ENCODE measurements at regions not wholly inside any gene's neighbourhood (a gene's known extent, or its start where the extent isn't known, plus 50 kb on each side); places are given as distances from the start of the nearest gene placed in this dataset.
"Not testable (repeated sequence)": the region's sequence is repeated elsewhere in the genome, so short reads cannot be mapped to it uniquely, and the experiment has no call there.

- no peak for DNase-seq
Observed at GRCh38 chr10:108036265-108036664, 871.8 kb upstream of the SORCS1 start.

- no peak for DNase-seq
Observed at GRCh38 chr10:108034829-108035228, 870.3 kb upstream of the SORCS1 start.

GRCh38 chr10:108033518-108033917 lies 869.0 kb upstream of the SORCS1 start:
- not testable (repeated sequence) for DNase-seq

GRCh38 chr10:108031505-108031904 lies 867.0 kb upstream of the SORCS1 start:
- no peak for DNase-seq

- no peak for DNase-seq
Observed at GRCh38 chr10:108014902-108015177, 850.3 kb upstream of the SORCS1 start.

DNA sequence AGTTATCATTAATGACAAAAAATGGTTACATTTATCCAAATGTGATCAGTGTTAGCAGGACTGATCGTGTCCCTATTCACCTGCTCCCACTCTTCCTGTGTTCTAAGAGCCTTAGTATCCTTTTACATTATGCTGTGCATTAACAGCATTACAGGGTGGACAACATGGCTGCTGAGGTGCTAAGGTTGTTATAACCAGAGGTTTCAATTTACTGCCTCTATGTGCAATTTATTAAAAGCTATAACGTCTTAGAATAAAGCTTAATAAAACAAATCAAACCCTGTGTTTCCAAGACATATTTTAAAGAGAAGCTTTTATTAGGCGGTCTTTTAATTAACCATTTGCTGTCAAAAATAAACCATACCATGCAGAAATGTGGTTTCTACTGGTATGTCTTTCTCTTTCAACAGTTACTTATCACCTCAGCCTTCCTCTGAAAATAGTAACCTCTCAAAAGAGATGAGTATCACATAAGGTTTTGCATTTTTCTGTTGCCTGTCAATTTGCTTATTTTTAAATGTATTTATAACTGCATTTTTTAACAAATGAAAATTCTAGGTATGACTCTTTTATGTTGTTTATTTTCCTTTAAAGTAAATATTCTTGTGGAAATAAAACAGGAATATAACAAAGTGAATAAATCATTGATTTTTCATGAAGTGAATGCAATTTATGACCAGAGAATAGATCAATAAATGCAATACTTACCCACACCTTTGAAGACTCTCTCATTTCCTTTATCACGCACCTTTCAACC lies 849.8 kb upstream of the SORCS1 start:
- no peak for DNase-seq

DNA sequence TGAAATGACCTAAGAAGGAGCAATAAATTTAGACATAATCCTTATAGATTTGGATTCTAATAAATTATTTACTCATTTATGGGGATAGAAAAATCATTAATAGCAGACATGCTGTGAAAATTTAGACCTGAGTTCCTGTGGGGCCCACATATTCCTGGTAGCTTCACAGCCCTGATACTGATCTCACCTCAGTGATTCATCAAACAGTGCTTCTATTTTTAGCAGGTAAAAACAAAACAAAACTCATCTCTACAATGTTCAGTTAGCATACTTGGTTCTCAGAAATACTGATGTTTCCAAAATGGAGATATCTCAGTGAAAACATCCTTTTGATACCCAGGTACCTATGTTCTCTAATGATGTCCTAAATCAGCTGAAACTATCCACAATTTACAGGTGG lies 841.1 kb upstream of the SORCS1 start:
- no peak for DNase-seq

DNA sequence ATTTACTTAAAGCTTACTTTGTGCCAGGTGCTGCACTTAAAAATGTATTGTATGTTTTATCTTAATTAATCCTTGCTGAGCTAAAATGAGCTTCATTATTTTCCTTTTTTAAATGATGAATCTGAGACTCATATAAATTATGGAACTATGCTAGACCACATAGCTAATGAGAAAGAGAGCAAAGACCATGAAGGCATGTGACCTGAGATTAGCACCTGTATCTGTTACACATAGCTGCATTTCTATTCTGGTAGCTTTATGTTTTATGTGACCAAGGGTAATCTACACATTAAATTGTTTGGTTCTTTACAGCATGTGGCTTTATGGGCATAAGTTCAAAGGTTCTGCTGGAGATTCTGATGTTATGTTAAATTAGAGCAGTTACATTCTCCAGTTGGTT lies 839.1 kb upstream of the SORCS1 start:
- no peak for DNase-seq

DNA sequence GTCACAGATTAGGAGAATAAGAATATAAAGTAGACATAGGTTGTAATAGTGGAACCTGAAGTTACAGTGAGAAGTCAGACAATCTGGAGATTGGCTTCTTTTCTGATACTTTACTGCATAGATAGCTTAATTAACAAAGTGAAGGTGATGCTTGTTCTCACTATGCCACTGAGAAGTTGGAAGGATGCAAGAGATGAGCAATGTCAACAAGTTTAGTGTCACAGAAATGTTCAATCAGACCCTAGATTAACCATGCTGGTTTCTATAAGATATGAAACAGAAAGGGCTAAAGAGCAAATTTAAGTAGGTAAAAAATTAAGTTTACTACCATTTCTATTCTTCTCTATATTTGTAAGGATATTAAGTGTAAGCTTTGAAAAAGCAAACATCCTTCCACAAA lies 838.6 kb upstream of the SORCS1 start:
- DNase-seq: no peak

DNA sequence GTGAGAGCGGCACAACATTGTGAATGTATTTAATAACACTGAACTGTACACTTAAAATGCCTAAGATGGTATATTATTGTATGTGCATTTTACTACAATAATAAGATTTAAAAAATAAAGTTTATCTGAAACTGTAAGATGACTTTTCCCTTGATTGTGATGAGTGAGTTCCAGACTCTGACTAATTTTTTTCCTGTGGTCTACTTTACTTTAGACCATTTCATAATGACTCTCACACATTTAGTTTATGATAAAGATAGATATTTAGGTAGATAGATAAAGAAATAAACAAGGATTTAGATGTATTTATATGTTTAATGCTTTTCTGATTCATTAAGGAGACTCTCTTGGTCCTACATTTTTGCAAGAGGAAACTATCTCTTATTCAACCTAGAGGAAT lies 835.9 kb upstream of the SORCS1 start:
- no peak for DNase-seq

DNA sequence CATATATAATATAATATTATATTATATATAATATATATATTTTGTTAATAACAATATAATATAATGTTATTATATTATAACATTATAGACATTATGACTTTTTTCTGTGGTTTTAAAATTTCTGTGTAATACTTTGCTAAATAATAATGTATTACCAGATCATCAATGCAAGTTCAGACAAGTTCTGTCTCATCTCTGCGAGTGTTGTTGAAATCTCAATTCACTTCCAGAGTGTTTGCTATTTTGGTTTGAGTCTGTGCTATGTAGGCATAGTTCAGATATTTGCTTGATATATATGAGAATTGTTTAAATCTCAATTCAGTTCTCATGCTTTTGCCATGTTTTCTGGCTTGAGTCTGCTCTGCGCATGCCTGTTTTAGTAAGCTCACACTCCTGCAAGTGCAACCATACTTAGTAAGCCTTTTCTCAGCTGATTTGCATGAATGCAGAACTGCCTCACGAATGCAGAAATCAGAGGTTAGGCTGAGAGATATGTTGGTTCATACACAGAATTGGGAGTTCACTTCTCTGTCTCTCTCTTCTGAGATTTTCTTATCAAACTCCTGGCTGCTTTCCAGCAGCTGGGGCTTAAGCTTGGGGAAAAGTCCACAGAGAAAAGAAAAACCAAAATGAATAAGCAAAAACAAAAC lies 830.2 kb upstream of the SORCS1 start:
- DNase-seq: no peak

DNA sequence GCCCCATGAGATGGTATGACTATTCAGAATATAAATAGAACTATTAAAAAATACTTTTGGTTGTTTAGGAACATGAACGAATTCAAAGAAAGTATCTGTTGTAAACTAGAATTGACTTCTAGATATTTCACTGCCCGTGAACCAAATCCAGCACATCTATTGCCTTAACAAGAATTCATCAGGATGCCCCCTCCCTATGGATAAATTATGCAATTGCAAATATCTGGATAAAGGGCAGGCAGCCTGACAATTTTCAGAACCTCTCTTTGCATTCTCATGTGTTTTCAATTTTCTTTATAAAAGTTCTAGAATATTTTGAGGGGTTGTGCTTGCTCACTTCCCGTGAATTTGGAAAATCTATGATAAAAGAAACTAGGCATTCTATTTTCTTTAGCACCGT lies 822.1 kb upstream of the SORCS1 start:
- no peak for DNase-seq

- no peak for DNase-seq
Observed at GRCh38 chr10:107984581-107984980, 820.1 kb upstream of the SORCS1 start.

DNA sequence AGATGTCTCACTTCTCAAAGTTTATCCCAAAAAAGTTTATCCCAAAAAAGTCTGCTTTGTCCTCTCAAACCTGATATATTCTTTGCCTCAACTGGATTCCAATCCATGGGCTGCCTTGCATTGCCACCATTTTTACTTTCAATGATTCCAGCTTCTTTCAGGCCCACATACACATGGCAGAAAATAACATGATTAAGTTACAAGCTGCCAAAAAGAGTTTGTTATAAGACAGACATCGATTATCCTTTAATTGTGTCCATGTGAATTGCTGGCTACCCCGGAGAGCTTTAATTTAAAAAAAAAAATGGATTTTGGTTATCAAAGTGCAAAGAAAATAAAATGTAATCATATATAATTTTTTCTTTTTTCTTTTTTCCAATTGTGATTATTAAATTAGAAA lies 819.6 kb upstream of the SORCS1 start:
- no peak for DNase-seq

DNA sequence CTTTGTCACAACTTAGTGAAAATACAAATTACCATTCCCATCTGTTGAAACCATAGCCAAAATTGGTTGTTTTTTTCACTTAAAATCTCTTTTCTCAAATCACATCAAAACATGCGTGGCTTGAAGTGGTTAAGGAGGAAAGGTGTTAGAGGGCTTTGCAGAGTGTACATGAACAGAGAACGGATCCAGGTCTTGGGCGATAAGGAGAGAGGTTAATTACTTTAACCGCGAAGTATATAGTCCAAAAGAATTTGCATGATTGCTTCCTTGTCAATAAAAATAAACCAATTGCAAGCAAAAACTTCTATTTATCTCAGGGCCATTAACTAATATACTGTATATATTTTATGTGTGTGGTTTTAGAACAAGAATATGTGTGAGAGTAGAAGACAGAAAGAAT lies 813.9 kb upstream of the SORCS1 start:
- no peak for DNase-seq

GRCh38 chr10:107971973-107972372 lies 807.5 kb upstream of the SORCS1 start:
- no peak for DNase-seq

GRCh38 chr10:107971411-107971810 lies 806.9 kb upstream of the SORCS1 start:
- DNase-seq: no peak

GRCh38 chr10:107970512-107970911 lies 806.0 kb upstream of the SORCS1 start:
- no peak for DNase-seq

GRCh38 chr10:107969936-107970335 lies 805.4 kb upstream of the SORCS1 start:
- no peak for DNase-seq

DNA sequence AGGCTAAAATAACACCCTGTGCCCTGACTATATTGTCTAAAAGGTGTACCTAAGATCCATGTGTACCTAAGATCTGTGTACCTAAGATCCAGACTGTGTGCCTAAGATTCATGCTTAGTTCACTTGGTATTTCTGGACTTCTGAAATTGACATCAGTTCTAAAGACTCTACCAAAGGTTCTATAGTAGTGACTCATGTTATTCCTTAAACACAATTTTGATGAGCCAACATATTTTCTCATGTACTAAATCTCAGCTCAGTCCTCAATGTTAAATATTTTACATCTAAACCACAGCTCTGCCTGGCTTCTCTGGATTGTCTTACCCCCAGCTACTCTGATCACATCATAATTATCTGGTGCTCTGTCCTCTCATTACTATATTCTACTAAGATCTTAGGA lies 802.3 kb upstream of the SORCS1 start:
- no peak for DNase-seq

- DNase-seq: no peak
Observed at GRCh38 chr10:107952649-107953556, 788.4 kb upstream of the SORCS1 start.

DNA sequence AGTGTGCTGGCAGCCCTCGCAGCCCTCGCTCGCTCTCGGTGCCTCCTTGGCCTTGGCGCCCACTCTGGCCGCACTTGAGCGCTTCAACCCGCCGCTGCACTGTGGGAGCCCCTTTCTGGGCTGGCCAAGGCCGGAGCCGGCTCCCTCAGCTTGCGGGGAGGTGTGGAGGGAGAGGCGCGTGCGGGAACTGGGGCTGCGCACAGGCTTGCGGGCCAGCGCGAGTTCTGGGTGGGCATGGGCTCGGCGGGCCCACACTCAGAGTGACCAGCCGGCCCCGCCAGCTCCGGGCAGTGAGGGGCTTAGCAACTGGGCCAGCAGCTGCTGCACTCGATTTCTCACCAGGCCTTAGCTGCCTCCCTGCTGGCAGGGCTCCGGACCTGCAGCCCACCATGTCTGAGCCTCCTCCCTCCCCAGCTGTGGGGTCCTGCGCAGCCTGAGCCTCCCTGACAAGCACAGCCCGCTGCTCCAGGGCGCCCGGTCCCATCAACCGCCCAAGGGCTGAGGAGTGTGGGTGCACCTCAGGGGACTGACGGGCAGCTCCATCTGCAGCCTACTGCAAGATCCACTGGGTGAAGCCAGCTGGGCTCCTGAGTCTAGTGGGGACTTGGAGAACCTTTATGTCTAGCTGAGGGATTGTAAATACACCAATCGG lies 786.0 kb upstream of the SORCS1 start:
- DNase-seq: not testable (repeated sequence)

GRCh38 chr10:107942826-107943225 lies 778.3 kb upstream of the SORCS1 start:
- no peak for DNase-seq
